Ishikawa (cell line): ENCODE measurements at regions not wholly inside any gene's neighbourhood (a gene's known extent, or its start where the extent isn't known, plus 50 kb on each side); places are given as distances from the start of the nearest gene placed in this dataset.

Experiments
- CEBPB ChIP-seq: IDR thresholded peaks from 2 replicates; pipeline ENCODE4 v1.6.1; 2012
- CREB1 ChIP-seq: IDR thresholded peaks from 2 replicates; pipeline ENCODE4 v1.6.1; 2012; ENCODE audit warnings: low read depth
- EGR1 ChIP-seq: IDR thresholded peaks from 2 replicates; pipeline ENCODE4 v1.6.1; 2012
- EP300 ChIP-seq: IDR thresholded peaks from 2 replicates; pipeline ENCODE4 v1.6.1; 2012; ENCODE audit warnings: borderline replicate concordance
- MAX ChIP-seq: IDR thresholded peaks from 2 replicates; pipeline ENCODE4 v1.6.1; 2012
- NFIC ChIP-seq: IDR thresholded peaks from 2 replicates; pipeline ENCODE4 v1.6.1; 2012
- RAD21 ChIP-seq: IDR thresholded peaks from 2 replicates; pipeline ENCODE4 v1.6.1; 2012; ENCODE audit warnings: low read depth
- REST ChIP-seq: IDR thresholded peaks from 2 replicates; pipeline ENCODE4 v1.6.1; 2012; ENCODE audit warnings: low read depth, mild to moderate bottlenecking
- TAF1 ChIP-seq: IDR thresholded peaks from 2 replicates; pipeline ENCODE4 v1.6.1; 2012; ENCODE audit warnings: low read depth, mild to moderate bottlenecking
- TCF12 ChIP-seq: IDR thresholded peaks from 2 replicates; pipeline ENCODE4 v1.6.1; 2012; ENCODE audit warnings: low read depth
- TEAD4 ChIP-seq: IDR thresholded peaks from 2 replicates; pipeline ENCODE4 v1.6.1; 2012
- YY1 ChIP-seq: IDR thresholded peaks from 2 replicates; pipeline ENCODE4 v1.6.1; 2012; ENCODE audit warnings: low read depth

GRCh38 chr13:40167327-40167726, 499.1 kb downstream of the FOXO1 start:
- TF ChIP-seq MAX: no peak
- no peak for TF ChIP-seq REST
- no peak for TF ChIP-seq EP300
- no peak for TF ChIP-seq RAD21
- no peak for TF ChIP-seq EGR1
- TF ChIP-seq CEBPB: no peak
- TF ChIP-seq TAF1: no peak
- TF ChIP-seq CREB1: no peak
- no peak for TF ChIP-seq TCF12
- no peak for TF ChIP-seq NFIC
- no peak for TF ChIP-seq TEAD4
- no peak for TF ChIP-seq YY1
